COLO829 (cell line): ENCODE measurements at regions not wholly inside any gene's neighbourhood (a gene's known extent, or its start where the extent isn't known, plus 50 kb on each side); places are given as distances from the start of the nearest gene placed in this dataset.
"Not testable (repeated sequence)": the region's sequence is repeated elsewhere in the genome, so short reads cannot be mapped to it uniquely, and the experiment has no call there.

Experiments used
- DNase-seq: peaks from one replicate; pipeline ENCODE4 v3.0.0; 2012; ENCODE audit warnings: low spot score

DNA sequence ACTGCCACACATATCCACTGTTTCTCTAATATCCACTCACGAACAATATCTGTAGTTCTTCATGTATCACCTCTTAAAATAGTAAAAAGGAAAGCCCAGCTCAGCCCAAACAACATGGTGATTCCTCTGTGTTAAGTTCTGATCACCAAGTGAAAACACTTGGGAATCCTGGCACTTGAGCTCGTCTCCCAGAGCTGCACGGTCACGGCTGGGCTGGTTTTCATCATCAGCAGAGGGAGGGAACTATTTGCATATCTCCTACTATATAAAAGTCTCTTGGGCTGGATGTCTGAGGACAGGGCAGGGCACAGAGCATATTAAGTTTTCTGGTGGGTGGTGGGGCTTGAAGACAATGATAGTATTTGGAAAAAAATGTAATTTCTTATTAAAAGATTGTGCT is 870.6 kb downstream of the TMEM121 start:
- DNase-seq: no peak

DNA sequence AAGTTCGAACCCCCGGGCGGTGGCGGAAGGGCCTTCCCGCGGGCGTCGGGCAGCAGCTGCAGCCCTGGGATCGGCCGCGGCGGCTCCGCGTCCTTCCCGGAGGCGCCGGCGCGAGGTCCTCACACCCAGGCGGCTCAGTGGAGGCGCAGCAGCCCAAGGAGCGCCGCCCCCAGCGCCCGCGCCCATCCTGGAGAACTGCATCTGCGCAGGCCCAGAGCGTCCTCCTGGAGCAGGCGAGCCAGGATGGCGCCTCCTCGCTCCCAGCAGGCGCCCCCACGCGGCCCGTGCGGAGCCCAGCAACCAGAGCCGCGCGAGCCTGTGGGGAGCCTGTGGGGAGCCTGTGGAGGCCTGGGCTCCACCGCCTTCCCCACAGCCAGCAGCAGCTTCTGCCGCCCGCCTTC is 872.5 kb downstream of the TMEM121 start:
- not testable (repeated sequence) for DNase-seq

DNA sequence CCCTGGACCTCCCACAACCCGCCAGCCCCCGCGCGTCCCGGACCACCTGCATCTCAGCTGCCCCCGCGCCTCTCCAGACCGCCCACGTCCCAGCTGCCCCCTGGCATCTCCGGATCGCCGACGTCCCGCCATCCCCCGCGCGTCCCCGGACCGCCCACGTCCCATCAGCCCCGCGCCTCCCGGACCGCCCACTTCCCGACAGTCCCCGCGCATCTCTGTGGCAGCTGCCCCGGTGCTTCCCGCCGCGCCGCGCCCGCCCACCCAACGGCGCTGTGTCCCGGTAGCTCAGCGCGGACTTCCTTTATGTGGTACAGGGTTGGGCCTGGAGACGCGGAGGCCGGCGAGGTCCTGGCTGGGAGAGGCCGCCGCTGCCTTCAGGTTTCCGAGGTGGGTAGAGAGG is 874.9 kb downstream of the TMEM121 start:
- peak; percentile 28 for DNase-seq

DNA sequence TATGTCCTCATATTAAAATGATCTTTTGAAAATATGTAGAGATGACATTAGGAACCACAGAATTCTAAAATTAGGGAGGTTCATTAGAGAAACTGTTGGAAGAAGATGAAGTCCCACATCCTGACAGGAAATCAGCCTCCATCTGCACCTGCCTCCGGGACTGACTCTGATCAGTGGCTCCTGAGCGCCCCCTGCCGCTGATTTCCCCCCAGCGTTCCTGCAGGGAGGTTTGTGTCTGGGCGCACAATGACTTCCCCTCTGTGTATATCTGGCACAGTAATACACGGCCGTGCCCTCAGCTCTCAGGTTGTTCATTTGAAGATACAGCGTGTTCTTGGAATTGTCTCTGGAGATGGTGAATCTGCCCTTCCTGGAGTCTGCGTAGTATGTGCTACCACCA is 883.8 kb downstream of the TMEM121 start:
- not testable (repeated sequence) for DNase-seq

DNA sequence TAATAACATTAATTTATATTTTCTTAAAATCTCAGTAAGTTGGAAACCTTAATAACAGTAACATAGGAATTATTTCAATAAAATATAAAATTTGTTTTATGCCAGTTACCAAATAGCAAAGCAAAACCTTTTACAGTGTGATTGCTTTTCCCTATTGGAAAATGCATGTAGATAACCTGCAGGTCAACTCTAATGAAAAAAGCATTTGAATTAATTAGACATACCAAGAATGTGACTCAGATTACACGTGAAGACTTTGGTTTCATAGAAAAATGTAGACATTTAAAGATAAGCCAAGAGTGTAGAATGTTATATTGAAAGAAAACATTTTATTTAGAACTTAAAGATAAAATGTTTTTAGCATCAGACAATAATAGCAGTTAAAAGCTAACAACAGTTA is 888.1 kb downstream of the TMEM121 start:
- DNase-seq: no peak

DNA sequence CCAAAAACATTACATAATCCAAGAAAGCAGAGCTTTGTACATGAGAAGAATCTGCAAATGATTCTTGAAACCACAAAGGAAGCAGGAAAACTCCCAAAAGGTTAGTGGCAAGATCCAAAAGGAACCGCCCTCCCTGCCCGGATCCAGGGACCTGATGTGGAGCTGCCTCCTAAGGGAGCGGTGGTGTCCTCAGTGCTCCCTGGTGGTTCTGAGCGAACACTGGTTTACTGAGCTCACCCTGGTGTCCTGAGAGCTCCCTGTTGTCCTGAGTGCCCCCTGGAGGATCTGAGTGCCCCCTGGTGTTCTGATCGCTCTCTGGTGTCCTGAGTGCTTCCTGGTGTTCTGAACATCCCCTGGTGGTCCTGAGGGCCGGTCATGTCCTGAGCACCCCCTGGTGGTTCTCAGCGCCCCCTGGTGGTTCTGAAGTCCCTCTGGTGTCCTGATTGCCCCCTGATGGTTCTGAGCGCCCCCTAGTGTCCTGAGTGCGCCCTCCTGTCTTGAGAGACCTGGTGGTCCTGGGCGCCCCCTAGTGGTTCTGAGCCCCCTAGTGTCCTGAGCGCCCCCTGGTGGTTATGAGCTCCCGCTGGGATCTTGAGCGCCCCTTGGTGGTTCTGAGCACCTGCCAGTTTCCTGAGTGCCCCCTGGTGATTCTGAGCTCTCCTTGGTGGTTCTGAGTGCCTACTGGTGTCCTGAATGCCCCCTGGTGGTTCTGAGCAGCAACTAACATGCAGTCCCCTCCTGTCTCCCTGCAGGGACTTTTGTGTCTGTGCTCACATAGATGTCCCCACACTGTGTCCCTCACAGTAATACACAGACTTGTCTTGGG is 891.1 kb downstream of the TMEM121 start:
- DNase-seq: no peak

DNA sequence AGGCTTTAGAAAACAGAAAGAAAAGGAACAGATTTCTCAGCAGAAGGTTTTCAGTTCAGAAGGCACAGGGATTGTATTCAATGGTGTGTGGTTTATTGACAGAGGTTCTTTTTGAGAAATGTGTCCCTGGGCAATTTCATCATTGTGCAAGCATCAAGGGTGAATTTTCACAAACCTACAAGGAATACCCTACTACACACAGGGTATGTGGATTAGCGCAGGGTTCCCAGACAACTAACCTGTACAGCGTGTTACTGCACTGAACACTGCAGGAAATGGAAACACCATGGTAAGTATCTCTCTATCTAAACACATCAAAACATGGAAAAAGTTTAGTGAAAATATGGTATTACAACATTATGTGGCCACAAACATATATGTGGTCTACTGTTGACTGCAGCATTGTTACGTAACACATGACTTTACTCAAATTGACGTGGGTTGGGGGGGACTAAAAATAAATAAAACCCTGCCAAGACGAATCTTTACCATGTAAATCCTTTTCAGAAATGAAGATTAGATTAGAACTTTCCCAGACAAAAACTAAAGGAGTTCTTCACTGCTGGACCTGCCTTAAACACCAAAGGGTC is 893.1 kb downstream of the TMEM121 start:
- DNase-seq: no peak

DNA sequence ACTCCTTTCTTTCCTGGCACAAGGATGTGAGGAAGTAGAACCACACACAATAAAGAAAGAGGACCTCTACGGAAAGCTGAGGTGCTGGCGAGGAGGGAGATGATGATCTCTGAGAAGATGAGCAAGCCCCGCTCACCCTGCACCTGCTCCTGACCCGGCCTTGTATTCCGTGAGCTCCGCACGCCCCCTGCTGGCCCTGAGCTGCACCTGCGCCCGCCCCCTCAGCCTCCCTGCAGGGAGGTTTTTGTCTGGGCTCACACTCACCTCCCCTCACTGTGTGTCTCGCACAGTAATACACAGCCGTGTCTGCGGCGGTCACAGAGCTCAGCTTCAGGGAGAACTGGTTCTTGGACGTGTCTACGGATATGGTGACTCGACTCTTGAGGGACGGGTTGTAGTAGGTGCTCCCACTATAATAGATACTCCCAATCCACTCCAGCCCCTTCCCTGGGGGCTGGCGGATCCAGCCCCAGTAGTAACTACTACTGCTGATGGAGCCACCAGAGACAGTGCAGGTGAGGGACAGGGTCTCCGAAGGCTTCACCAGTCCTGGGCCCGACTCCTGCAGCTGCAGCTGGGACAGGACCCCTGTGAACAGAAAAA is 895.1 kb downstream of the TMEM121 start:
- not testable (repeated sequence) for DNase-seq

DNA sequence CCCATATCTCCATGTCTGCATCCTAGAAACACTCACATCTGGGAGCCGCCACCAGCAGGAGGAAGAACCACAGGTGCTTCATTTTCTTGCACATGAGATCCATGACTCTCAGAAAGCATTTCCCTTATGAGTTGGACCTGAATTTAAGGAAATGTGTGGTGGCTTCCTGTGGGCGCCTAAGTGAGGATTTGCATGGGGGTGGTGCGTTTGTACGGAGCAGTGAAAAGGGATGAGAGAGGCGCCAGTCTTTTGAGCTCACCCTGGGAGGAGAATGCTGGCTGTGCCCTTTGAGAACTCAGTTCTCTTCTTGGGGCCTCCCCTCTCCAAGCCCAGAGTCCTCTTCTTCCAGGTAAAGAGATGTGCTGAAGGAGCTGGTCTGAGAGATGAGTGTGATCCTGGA is 895.7 kb downstream of the TMEM121 start:
- no peak for DNase-seq

DNA sequence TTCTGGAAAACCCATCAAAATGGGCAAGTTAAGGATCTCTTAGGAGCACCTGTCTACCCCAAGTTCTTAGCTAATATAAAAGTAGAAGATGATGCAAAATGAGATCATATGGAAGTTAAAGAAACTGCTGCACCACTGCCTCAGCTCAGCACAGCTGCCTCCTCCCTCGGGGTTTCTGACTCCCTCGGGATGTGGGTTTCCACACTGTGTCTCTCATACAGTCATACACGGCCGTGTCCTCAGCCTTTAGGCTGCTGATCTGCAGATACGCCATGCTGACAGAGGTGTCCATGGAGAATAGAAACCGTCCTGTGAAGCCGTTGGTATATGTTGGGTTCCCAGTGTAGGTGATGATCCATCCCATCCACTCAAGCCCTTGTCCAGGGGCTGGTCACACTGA is 898.8 kb downstream of the TMEM121 start:
- DNase-seq: not testable (repeated sequence)

DNA sequence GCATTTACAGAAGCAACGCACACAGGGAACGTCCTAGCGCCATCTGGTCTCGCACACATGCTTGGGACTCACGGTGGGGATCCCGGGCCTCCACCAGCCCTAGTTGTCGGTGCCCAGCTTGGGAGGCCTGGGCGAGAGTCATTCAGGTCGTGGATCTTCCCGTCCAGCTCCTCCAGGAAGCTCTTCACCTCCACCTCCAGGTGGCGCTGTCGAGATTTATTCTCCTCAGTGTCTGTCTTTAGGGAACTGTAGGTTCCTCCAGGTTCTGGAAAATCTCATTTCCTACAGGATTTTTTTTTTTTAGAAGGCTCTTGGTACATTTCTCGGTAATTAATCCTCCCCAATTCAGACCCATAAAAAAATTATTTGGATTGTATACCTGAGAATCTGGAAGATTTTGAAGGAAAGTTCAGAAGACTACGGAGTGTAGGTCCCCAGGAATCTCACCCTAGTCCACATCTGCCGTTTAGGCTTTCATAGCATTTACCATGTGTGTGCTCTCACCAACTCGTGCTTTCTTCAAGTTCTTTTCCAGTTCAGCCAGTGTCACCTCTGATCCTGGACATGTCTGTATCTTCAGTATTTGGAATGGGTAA is 910.0 kb downstream of the TMEM121 start:
- no peak for DNase-seq

DNA sequence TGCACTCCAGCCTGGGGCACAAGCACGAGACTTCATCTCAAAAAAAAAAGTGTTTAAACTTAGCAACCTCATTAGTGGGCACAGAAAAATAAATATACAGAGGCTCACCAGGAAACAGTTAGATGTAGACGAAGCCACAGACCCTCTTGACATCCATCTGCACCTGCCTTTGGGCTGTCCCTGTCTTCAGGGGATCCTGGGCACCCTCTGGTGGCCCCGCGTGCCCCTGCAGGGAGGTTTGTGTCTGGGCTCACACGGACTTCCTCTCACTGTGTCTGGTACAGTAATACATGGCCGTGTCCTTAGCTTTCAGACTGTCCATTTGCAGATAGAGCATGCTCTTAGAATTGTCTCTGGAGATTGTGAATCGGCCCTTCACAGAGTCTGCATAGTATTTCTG is 916.5 kb downstream of the TMEM121 start:
- DNase-seq: no peak

DNA sequence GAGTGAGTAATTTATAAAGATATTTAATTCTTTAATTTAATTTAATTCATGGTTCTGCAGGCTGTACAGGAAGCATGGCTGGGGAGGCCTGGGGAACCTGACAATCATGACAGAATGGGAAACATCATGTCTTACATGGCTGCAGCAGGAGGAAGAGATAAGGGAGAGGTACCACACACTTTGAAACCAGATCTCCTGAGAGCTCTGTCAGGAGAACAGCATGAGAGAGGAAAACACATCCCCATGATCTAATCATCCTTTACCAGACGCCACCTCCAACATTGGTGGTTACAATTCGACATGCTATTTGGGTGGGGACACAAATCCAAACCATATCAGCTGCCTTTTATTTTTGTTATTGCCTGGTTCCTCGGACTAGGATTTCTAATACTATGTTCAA is 928.6 kb downstream of the TMEM121 start:
- DNase-seq: no peak

DNA sequence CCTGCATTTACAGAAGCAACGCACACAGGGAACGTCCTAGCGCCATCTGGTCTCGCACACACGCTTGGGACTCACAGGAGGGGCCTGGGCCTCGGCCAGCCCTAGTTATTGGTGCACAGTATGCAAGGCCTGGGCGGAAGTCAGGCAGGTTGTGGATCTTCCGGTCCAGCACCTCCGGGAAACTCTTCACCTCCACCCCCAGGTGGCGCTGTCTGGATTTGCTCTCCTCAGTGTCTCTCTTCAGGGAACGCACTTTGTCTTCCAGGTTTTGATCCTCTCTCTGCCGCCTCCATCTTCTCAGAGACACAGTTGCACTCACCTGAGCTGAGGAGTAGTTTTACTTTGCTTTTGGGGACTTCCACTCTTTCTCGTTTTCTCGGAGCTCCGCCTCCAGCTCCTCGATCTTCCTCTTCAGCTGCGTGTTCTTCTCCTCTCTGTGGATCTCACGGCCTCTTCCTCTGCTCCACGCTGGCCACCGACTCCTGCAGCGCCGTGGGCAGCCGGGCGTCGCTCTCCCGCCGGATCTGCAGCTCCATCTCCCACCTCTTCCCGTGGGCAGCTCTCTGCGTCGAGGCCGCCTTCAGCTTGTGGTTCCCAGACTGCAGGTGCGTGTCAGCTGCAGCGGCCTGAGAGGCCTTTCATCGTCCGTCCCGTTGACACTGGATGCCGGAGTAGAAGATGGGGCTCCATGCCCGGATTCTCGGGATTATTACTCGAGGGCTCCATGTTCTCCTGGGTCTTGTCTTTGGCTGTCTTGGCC is 933.8 kb downstream of the TMEM121 start:
- DNase-seq: no peak

DNA sequence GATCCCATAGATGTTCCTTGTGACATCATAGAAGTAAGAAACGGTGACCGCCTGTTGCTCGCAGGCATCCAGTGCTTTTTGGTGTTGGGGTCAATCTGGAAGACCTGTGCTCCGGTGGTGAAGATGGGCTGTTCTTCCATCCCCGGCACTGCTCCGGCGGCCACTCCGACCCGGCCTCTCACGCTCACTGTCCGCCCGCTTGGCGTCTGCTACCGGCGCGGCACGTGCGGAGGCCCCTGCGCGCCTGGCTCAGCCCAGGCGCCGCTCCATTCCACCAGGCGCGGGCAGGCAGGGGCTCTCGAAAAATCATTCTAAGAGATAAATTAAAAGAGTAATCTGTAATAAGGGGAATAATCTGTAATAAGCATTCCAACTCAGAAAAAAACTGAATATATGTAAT is 934.5 kb downstream of the TMEM121 start:
- no peak for DNase-seq

DNA sequence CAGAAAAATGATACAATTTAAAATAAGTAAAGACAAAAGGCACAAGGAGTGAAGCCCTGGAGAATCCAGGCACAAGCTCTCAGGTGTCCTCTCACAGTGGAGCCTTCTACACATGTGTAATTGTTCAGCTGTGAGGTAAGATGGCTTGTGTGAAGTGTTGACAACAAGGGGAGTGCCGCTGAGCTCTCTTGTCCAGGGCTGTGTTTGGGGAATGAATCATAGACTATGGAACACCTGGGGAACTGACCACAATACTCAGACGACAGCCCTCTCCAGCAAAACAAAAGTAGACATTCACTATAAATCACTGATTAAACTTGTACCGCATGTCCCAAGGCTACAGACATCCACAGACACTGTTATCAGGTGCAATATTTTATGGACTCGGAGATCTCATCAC is 940.1 kb downstream of the TMEM121 start:
- DNase-seq: not testable (repeated sequence)

DNA sequence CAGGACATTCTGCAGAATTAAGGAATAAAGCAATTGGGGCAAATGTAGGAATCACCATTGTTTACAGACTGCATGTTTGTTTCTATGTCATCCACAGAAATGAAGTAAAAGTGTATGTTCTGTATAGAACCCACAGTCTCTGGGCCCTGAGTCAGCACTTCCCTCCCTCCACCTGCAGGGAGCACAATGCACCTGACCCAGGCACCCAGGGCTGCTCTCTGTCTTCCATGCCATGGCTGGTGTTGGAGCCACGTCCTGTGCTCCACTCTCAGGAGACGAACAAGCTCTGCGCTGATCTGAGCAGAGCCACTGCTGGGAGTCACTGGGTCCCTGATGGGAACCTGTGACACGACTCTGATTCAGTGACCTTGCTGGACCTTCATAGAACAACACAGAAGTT is 942.5 kb downstream of the TMEM121 start:
- DNase-seq: not testable (repeated sequence)

DNA sequence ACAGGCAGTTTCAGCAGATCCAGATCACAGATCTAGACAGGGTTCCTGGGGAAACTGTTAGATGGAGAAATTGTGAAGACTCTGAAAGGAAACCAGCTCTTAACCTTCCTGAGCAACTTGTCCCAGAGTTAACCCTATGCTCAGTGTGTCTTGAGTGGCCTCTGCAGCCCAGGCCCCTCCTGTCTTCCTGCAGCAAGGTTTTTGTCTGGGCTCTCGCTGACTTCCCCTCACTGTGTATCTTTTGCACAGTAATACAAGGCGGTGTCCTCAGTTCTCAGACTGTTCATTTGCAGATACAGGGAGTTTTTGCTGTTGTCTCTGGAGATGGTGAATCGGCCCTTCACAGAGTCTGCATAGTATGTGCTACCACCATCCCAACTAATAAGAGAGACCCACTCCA is 943.6 kb downstream of the TMEM121 start:
- DNase-seq: not testable (repeated sequence)

DNA sequence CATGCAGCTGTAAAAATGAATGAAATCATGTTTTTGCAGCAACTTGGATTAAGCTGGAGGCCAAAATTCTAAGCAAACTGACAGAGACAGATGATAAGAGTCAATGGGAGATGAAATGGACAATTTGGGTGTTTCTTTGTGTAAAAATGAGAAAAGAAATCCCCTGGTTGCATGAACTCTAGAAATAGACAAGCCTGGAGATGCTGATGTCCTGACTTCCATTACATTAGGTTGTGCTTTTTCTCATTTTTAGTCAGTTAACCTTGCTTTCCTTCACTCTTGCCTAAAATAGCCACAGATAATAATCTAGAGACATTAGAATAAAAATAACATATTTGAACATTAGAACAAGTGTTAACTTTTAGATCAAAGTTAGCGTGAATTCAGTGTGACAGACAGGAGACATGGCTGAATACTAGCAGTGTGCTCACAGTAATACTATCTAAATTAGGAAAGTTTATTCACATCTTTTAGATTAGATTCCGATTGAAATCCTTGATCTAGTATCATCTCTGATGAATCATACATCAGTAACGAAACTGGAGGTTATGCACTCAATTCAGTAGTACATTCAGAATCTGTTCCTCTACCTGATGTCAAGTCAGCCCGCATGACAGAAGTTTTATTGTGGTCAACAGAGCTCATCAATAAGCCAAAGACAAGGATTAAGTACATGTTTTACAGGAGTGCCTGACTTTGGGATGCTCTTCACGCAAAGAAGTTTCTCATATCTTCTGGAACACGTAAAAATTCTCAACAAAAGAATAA is 948.1 kb downstream of the TMEM121 start:
- DNase-seq: not testable (repeated sequence)

DNA sequence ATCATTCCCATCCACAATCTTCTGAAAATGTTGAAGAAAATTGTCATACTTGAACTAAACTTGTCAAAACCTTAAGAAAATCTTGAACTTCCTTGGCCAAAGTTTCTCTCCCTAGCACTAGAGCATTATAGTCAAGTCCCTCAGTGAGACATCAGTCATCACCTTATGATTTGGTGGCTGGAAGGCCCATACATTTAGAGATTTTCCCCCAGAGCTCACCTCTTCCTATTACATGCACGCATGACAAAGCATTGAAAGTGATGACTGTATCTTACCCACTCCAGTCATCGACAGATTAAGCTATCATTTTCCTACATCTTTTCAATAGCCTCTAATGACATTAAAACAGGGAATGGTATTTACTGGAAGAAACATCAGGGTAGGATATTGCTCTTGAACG is 948.8 kb downstream of the TMEM121 start:
- DNase-seq: not testable (repeated sequence)

DNA sequence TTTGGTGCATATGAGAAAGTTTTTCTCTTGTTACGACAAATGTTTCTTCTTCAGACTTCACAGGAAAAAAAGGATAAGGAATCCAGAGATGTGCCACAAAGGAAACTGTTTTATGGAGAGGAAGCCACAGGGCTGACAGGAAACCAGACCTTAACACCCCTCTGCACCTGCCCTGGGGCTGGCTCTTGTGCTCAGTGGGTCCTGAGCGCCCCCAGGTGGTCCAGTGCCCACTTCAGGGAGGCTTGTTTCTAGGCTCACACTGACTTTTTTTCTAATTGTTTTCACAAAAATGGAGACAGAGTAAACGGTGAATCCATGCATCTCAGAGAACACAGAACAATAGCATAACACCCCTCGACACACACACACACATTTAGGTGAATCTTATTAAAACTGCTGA is 951.2 kb downstream of the TMEM121 start:
- DNase-seq: not testable (repeated sequence)
